ENCODE measurements at regions not wholly inside any gene's neighbourhood (a gene's known extent, or its start where the extent isn't known, plus 50 kb on each side); places are given as distances from the start of the nearest gene placed in this dataset.

- no peaks in the 10 kb centered on the region for H3K27me3 ChIP-seq (ENCODE audit: control insufficient read depth in 3 of 3, insufficient read depth in 3 of 3, low read length in 2 of 3)
- no peak overlapping the region for H3K4me3 ChIP-seq
- WGBS, 2 donors: 68 to 70% methylated on average over 5 of the region's 5 CpGs
- DNase-seq (no peak), ATAC-seq (ENCODE audit: insufficient read depth, low FRiP score) (no peak)
- H3K27ac ChIP-seq (ENCODE audit: low read depth in 1 of 2, low read length in 1 of 2): no peak overlapping the region
- H3K9me3 ChIP-seq (ENCODE audit: control insufficient read depth in 4 of 4, insufficient read depth in 3 of 4, low read length in 3 of 4): no peaks in the 10 kb centered on the region
- no peak overlapping the region for H3K9ac ChIP-seq (ENCODE audit: insufficient read depth in 1 of 2, low read length in 2 of 2)
- H3K4me1 ChIP-seq (ENCODE audit: control insufficient read depth in 5 of 5, insufficient read depth in 5 of 5, low read length in 5 of 5): peaks cover 9 to 36% (median 12%) of the 10 kb centered on the region in 5 donors
- H3K36me3 ChIP-seq (ENCODE audit: control insufficient read depth in 4 of 4, insufficient read depth in 4 of 4, low read length in 4 of 4): no peaks in the 10 kb centered on the region
- no peak for TF ChIP-seq CTCF (IDR thresholded peaks at IDR 0.05; ENCODE audit: control extremely low read depth, extremely low read depth)
Observed at GRCh38 chr4:41443340-41444079, 94.4 kb upstream of the LIMCH1 start.

GRCh38 chr4:41446391-41446790, 91.6 kb upstream of the LIMCH1 start:
- WGBS, 2 donors: 92 to 93% methylated on average over 1 of the region's 1 CpG
- no peaks in the 10 kb centered on the region for H3K27me3 ChIP-seq (ENCODE audit: control insufficient read depth in 3 of 3, insufficient read depth in 3 of 3, low read length in 2 of 3)
- ATAC-seq (ENCODE audit: insufficient read depth, low FRiP score) (no peak), DNase-seq (no peak)
- no peaks in the 10 kb centered on the region for H3K36me3 ChIP-seq (ENCODE audit: control insufficient read depth in 4 of 4, insufficient read depth in 4 of 4, low read length in 4 of 4)
- H3K27ac ChIP-seq (ENCODE audit: low read depth in 1 of 2, low read length in 1 of 2): no peak overlapping the region
- H3K4me1 ChIP-seq (ENCODE audit: control insufficient read depth in 5 of 5, insufficient read depth in 5 of 5, low read length in 5 of 5): peaks cover 1 to 29% (median 12%) of the 10 kb centered on the region in 5 donors
- no peak for TF ChIP-seq CTCF (IDR thresholded peaks at IDR 0.05; ENCODE audit: control extremely low read depth, extremely low read depth)
- no peak overlapping the region for H3K9ac ChIP-seq (ENCODE audit: insufficient read depth in 1 of 2, low read length in 2 of 2)
- no peaks in the 10 kb centered on the region for H3K9me3 ChIP-seq (ENCODE audit: control insufficient read depth in 4 of 4, insufficient read depth in 3 of 4, low read length in 3 of 4)
- H3K4me3 ChIP-seq: no peak overlapping the region

GRCh38 chr4:41446981-41447725, 90.8 kb upstream of the LIMCH1 start:
- ATAC-seq (ENCODE audit: insufficient read depth, low FRiP score): no peak
- Histone ChIP-seq H3K9me3 (ENCODE audit: control insufficient read depth in 4 of 4, insufficient read depth in 3 of 4, low read length in 3 of 4) (no peaks in the 10 kb centered on the region), H3K36me3 (ENCODE audit: control insufficient read depth in 4 of 4, insufficient read depth in 4 of 4, low read length in 4 of 4) (no peaks in the 10 kb centered on the region), H3K27me3 (ENCODE audit: control insufficient read depth in 3 of 3, insufficient read depth in 3 of 3, low read length in 2 of 3) (no peaks in the 10 kb centered on the region), H3K27ac (ENCODE audit: low read depth in 1 of 2, low read length in 1 of 2) (no peak overlapping the region), H3K9ac (ENCODE audit: insufficient read depth in 1 of 2, low read length in 2 of 2) (no peak overlapping the region), H3K4me1 (ENCODE audit: control insufficient read depth in 5 of 5, insufficient read depth in 5 of 5, low read length in 5 of 5) (peaks cover 3 to 31% (median 12%) of the 10 kb centered on the region in 5 donors), H3K4me3 (no peak overlapping the region)
- DNase-seq: no peak
- 96% methylated on average over 11 of the region's 11 CpGs for WGBS, 2 donors
- TF ChIP-seq CTCF (IDR thresholded peaks at IDR 0.05; ENCODE audit: control extremely low read depth, extremely low read depth): no peak
